ENCODE measurements at regions not wholly inside any gene's neighbourhood (a gene's known extent, or its start where the extent isn't known, plus 50 kb on each side); places are given as distances from the start of the nearest gene placed in this dataset.

- H3K27me3 ChIP-seq (replicated peaks; ENCODE audit: insufficient read depth) = no peaks in the 10 kb centered on the region
- no peaks in the 10 kb centered on the region for H3K9me3 ChIP-seq (ENCODE audit: low read depth)
- no peaks in the 10 kb centered on the region for H3F3A ChIP-seq (ENCODE audit: insufficient read depth)
- no peaks in the 10 kb centered on the region for H3K79me2 ChIP-seq (ENCODE audit: insufficient read depth)
- H3K27ac ChIP-seq = no peak overlapping the region
- H3K9ac ChIP-seq = no peak overlapping the region
- 44 to 47% methylated on average over 2 of the region's 2 CpGs for WGBS, 2 experiments (ENCODE audit: low coverage in 1 of 2, low lambda C conversion rate in 2 of 2, missing lambda C conversion rate in 2 of 2)
- in situ Hi-C loops (cut with MboI) = no loop called here
- no peak for DNase-seq
- H2AFZ ChIP-seq = no peak overlapping the region
- H4K20me1 ChIP-seq (ENCODE audit: insufficient read depth) = no peaks in the 10 kb centered on the region
- H3K4me1 ChIP-seq (ENCODE audit: insufficient read depth) = no peaks in the 10 kb centered on the region
- H3K36me3 ChIP-seq (ENCODE audit: low read depth) = no peaks in the 10 kb centered on the region
- no peak overlapping the region for H3K4me3 ChIP-seq
- no peaks in the 10 kb centered on the region for H3K9me2 ChIP-seq (ENCODE audit: insufficient read depth)
- TF ChIP-seq EZH2 (IDR thresholded peaks at IDR 0.05; ENCODE audit: insufficient read depth, poor library complexity, severe bottlenecking) = no peak
- TF ChIP-seq EZH2phosphoT487 (IDR thresholded peaks at IDR 0.05; ENCODE audit: insufficient read depth, low read depth) = no peak
- no peak overlapping the region for H3K4me2 ChIP-seq (ENCODE audit: unreplicated experiment)
These were observed 58.8 kb upstream of the ZNF804B start for GRCh38 chr7:88700725-88701124.

- no peaks in the 10 kb centered on the region for H3K27me3 ChIP-seq (replicated peaks; ENCODE audit: insufficient read depth)
- DNase-seq = no peak
- no peaks in the 10 kb centered on the region for H3K9me3 ChIP-seq (ENCODE audit: low read depth)
- no peaks in the 10 kb centered on the region for H3F3A ChIP-seq (ENCODE audit: insufficient read depth)
- H3K4me2 ChIP-seq (ENCODE audit: unreplicated experiment) = no peak overlapping the region
- no peak for TF ChIP-seq EZH2 (IDR thresholded peaks at IDR 0.05; ENCODE audit: insufficient read depth, poor library complexity, severe bottlenecking)
- no peak for TF ChIP-seq EZH2phosphoT487 (IDR thresholded peaks at IDR 0.05; ENCODE audit: insufficient read depth, low read depth)
- H3K36me3 ChIP-seq (ENCODE audit: low read depth) = no peaks in the 10 kb centered on the region
- no peak overlapping the region for H3K27ac ChIP-seq
- in situ Hi-C loops (cut with MboI) = no loop called here
- H2AFZ ChIP-seq = no peak overlapping the region
- H3K4me3 ChIP-seq = no peak overlapping the region
- no peaks in the 10 kb centered on the region for H3K79me2 ChIP-seq (ENCODE audit: insufficient read depth)
- no peak overlapping the region for H3K9ac ChIP-seq
- no peaks in the 10 kb centered on the region for H4K20me1 ChIP-seq (ENCODE audit: insufficient read depth)
- H3K9me2 ChIP-seq (ENCODE audit: insufficient read depth) = no peaks in the 10 kb centered on the region
- H3K4me1 ChIP-seq (ENCODE audit: insufficient read depth) = no peaks in the 10 kb centered on the region
These were observed 65.3 kb upstream of the ZNF804B start for GRCh38 chr7:88694207-88694606.

- no peaks in the 10 kb centered on the region for H3K27me3 ChIP-seq (replicated peaks; ENCODE audit: insufficient read depth)
- H4K20me1 ChIP-seq (ENCODE audit: insufficient read depth) = no peaks in the 10 kb centered on the region
- no peak overlapping the region for H2AFZ ChIP-seq
- no peaks in the 10 kb centered on the region for H3F3A ChIP-seq (ENCODE audit: insufficient read depth)
- H3K9me2 ChIP-seq (ENCODE audit: insufficient read depth) = no peaks in the 10 kb centered on the region
- H3K79me2 ChIP-seq (ENCODE audit: insufficient read depth) = no peaks in the 10 kb centered on the region
- no peaks in the 10 kb centered on the region for H3K4me1 ChIP-seq (ENCODE audit: insufficient read depth)
- in situ Hi-C loops (cut with MboI) = no loop called here
- no peak overlapping the region for H3K4me2 ChIP-seq (ENCODE audit: unreplicated experiment)
- no peak overlapping the region for H3K9ac ChIP-seq
- no peaks in the 10 kb centered on the region for H3K36me3 ChIP-seq (ENCODE audit: low read depth)
- DNase-seq = no peak
- no peaks in the 10 kb centered on the region for H3K9me3 ChIP-seq (ENCODE audit: low read depth)
- H3K4me3 ChIP-seq = no peak overlapping the region
- TF ChIP-seq EZH2phosphoT487 (IDR thresholded peaks at IDR 0.05; ENCODE audit: insufficient read depth, low read depth) = no peak
- no peak for TF ChIP-seq EZH2 (IDR thresholded peaks at IDR 0.05; ENCODE audit: insufficient read depth, poor library complexity, severe bottlenecking)
- no peak overlapping the region for H3K27ac ChIP-seq
These were observed 66.4 kb upstream of the ZNF804B start for GRCh38 chr7:88693131-88693530.

- no peak overlapping the region for H3K9ac ChIP-seq
- H3K27me3 ChIP-seq (replicated peaks; ENCODE audit: insufficient read depth) = no peaks in the 10 kb centered on the region
- H3K27ac ChIP-seq = no peak overlapping the region
- no peak overlapping the region for H3K4me2 ChIP-seq (ENCODE audit: unreplicated experiment)
- H3K9me2 ChIP-seq (ENCODE audit: insufficient read depth) = no peaks in the 10 kb centered on the region
- no peak overlapping the region for H3K4me3 ChIP-seq
- H2AFZ ChIP-seq = no peak overlapping the region
- no peaks in the 10 kb centered on the region for H3K36me3 ChIP-seq (ENCODE audit: low read depth)
- H3K79me2 ChIP-seq (ENCODE audit: insufficient read depth) = no peaks in the 10 kb centered on the region
- H3K4me1 ChIP-seq (ENCODE audit: insufficient read depth) = no peaks in the 10 kb centered on the region
- H3F3A ChIP-seq (ENCODE audit: insufficient read depth) = no peaks in the 10 kb centered on the region
- H3K9me3 ChIP-seq (ENCODE audit: low read depth) = no peaks in the 10 kb centered on the region
- in situ Hi-C loops (cut with MboI) = no loop called here
- TF ChIP-seq EZH2 (IDR thresholded peaks at IDR 0.05; ENCODE audit: insufficient read depth, poor library complexity, severe bottlenecking) = no peak
- no peak for TF ChIP-seq EZH2phosphoT487 (IDR thresholded peaks at IDR 0.05; ENCODE audit: insufficient read depth, low read depth)
- no peaks in the 10 kb centered on the region for H4K20me1 ChIP-seq (ENCODE audit: insufficient read depth)
- DNase-seq = no peak
These were observed 67.0 kb upstream of the ZNF804B start for GRCh38 chr7:88692493-88692892.

- Histone ChIP-seq H3K9ac (no peak overlapping the region), H3K36me3 (ENCODE audit: low read depth) (no peaks in the 10 kb centered on the region), H3F3A (ENCODE audit: insufficient read depth) (no peaks in the 10 kb centered on the region), H3K4me3 (no peak overlapping the region), H4K20me1 (ENCODE audit: insufficient read depth) (no peaks in the 10 kb centered on the region), H3K79me2 (ENCODE audit: insufficient read depth) (no peaks in the 10 kb centered on the region), H3K27me3 (replicated peaks; ENCODE audit: insufficient read depth) (no peaks in the 10 kb centered on the region), H3K9me3 (ENCODE audit: low read depth) (no peaks in the 10 kb centered on the region), H3K27ac (no peak overlapping the region), H3K9me2 (ENCODE audit: insufficient read depth) (no peaks in the 10 kb centered on the region), H3K4me2 (ENCODE audit: unreplicated experiment) (no peak overlapping the region), H2AFZ (no peak overlapping the region), H3K4me1 (ENCODE audit: insufficient read depth) (no peaks in the 10 kb centered on the region)
- no peak for DNase-seq
- in situ Hi-C loops (cut with MboI) = no loop called here
- WGBS, 2 experiments (ENCODE audit: low coverage in 1 of 2, low lambda C conversion rate in 2 of 2, missing lambda C conversion rate in 2 of 2) = 29 to 32% methylated on average over 1 of the region's 1 CpG
- TF ChIP-seq EZH2 (IDR thresholded peaks at IDR 0.05; ENCODE audit: insufficient read depth, poor library complexity, severe bottlenecking) (no peak), EZH2phosphoT487 (IDR thresholded peaks at IDR 0.05; ENCODE audit: insufficient read depth, low read depth) (no peak)
These were observed 69.7 kb upstream of the ZNF804B start for GRCh38 chr7:88689821-88690220.

Measured in GM23248 (cell line).